Endothelial cell of umbilical vein (primary cell): ENCODE measurements at regions not wholly inside any gene's neighbourhood (a gene's known extent, or its start where the extent isn't known, plus 50 kb on each side); places are given as distances from the start of the nearest gene placed in this dataset.

Source experiments
- BruUV-seq: library from RNA; stranded (reverse); fragments of 400-500 nt; replicated peaks from 2 replicates; lab custom pipeline; 2021; lab: Mats Ljungman, UMichigan
- CTCF ChIA-PET: fragments of 300-600, 350-600 bp; sonication (Branson Sonifier 250); formaldehyde crosslinking; loops from one replicate; lab custom pipeline; 2021; ENCODE audit warnings: antibody characterized with exemption, inconsistent platforms; lab: Charles Lee
- POLR2A ChIA-PET: fragments of 300-600, 350-600 bp; sonication (Branson Sonifier 250); formaldehyde crosslinking; loops from one replicate; lab custom pipeline; 2021; ENCODE audit warnings: antibody characterized with exemption, inconsistent platforms; lab: Charles Lee
- DNase-seq: peaks from one replicate; pipeline ENCODE4 v3.0.0-alpha.2; 2011; ENCODE audit warnings: low read depth, low spot score
- FAIRE-seq: peaks from 2 replicates; lab custom pipeline; 2011; peaks lifted over from hg19 to GRCh38; lab: Jason Lieb, UNC
- H2AFZ ChIP-seq: 2 replicates; pipeline ENCODE4 v1.6.0; 2012; ENCODE audit warnings: low read depth, low read length, control low read depth, inconsistent platforms
- H3K27ac ChIP-seq: 2 replicates; pipeline ENCODE4 v1.5.1; 2011; ENCODE audit warnings: low read depth, mild to moderate bottlenecking, control low read depth, low read length, moderate library complexity; ENCODE audit not compliant: insufficient read depth
- H3K27me3 ChIP-seq, 2 experiments: 2 replicates each; pipeline versions ENCODE4 v1.6.0 to v1.6.1; 2011; ENCODE audit warnings: low read length in 2 of 2, mixed read lengths in 1 of 2; ENCODE audit not compliant: control insufficient read depth in 2 of 2, insufficient read depth in 2 of 2
- H3K36me3 ChIP-seq, 2 experiments: 2 replicates in 1 of 2; 3 replicates in 1 of 2; pipeline ENCODE4 v1.5.1; 2011; ENCODE audit warnings: low read length in 2 of 2, mild to moderate bottlenecking in 1 of 2, moderate library complexity in 1 of 2; ENCODE audit not compliant: control insufficient read depth in 2 of 2, insufficient read depth in 2 of 2; ENCODE audit errors: extremely low read depth in 1 of 2
- H3K4me1 ChIP-seq: 3 replicates; pipeline ENCODE4 v1.5.1; 2011; ENCODE audit warnings: mild to moderate bottlenecking, low read length; ENCODE audit not compliant: control insufficient read depth, insufficient read depth; ENCODE audit errors: extremely low read depth
- H3K4me2 ChIP-seq: 2 replicates; pipeline ENCODE4 v1.6.1; 2011; ENCODE audit warnings: low read length, control low read depth, mixed read lengths; ENCODE audit not compliant: insufficient read depth
- H3K4me3 ChIP-seq, 3 experiments: fragments of 200-600 bp in 1 of 3; sonication (generic), shearing (Covaris generic) in 1 of 3; replicated peaks in 1 of 3; 2 replicates each; pipeline ENCODE4 v1.5.1; 2011 to 2016; ENCODE audit warnings: control low read depth in 3 of 3, low read length in 3 of 3, mild to moderate bottlenecking in 2 of 3, inconsistent platforms in 1 of 3, low read depth in 1 of 3, moderate library complexity in 1 of 3; ENCODE audit not compliant: insufficient read depth in 1 of 3
- H3K79me2 ChIP-seq: 2 replicates; pipeline ENCODE4 v1.6.0; 2012; ENCODE audit warnings: low read length, inconsistent platforms; ENCODE audit not compliant: control insufficient read depth, insufficient read depth
- H3K9ac ChIP-seq: replicated peaks from 2 replicates; pipeline ENCODE3; 2011; ENCODE audit warnings: low read length, control low read depth; ENCODE audit not compliant: insufficient read depth; ENCODE audit errors: extremely low read depth
- H3K9me1 ChIP-seq: replicated peaks from 3 replicates; pipeline ENCODE4 v1.6.0; 2011; ENCODE audit warnings: mild to moderate bottlenecking, low read length; ENCODE audit not compliant: control insufficient read depth, insufficient read depth; ENCODE audit errors: extremely low read depth
- H3K9me3 ChIP-seq: replicated peaks from 2 replicates; pipeline ENCODE4 v1.5.1; 2012; ENCODE audit warnings: low read length, inconsistent platforms; ENCODE audit not compliant: control insufficient read depth, insufficient read depth
- H4K20me1 ChIP-seq: replicated peaks from 2 replicates; pipeline ENCODE3; 2011; ENCODE audit warnings: mild to moderate bottlenecking, low read length; ENCODE audit not compliant: control insufficient read depth, insufficient read depth; ENCODE audit errors: extremely low read depth
- CTCF ChIP-seq, 2 donors: IDR thresholded peaks; 1 replicate in 1 of 2; 2 replicates in 1 of 2; pipeline ENCODE4 v1.5.1; 2011; ENCODE audit warnings: low read length in 2 of 2, mild to moderate bottlenecking in 2 of 2, moderate library complexity in 2 of 2, control low read depth in 1 of 2, inconsistent platforms in 1 of 2, low read depth in 1 of 2; ENCODE audit not compliant: insufficient read depth in 1 of 2; ENCODE audit errors: extremely low read depth in 1 of 2
- EZH2 ChIP-seq: IDR thresholded peaks from 2 replicates; pipeline ENCODE4 v1.6.1; 2012; ENCODE audit warnings: borderline replicate concordance, low read depth, mild to moderate bottlenecking, moderate library complexity, low read length, inconsistent platforms; ENCODE audit not compliant: severe bottlenecking
- FOS ChIP-seq: IDR thresholded peaks from 2 replicates; pipeline ENCODE4 v1.6.1; 2011; ENCODE audit warnings: mild to moderate bottlenecking, low read length, moderate library complexity, borderline replicate concordance; ENCODE audit not compliant: insufficient read depth
- GATA2 ChIP-seq: IDR thresholded peaks from 2 replicates; pipeline ENCODE4 v1.7.0; 2011; ENCODE audit warnings: low read depth, mild to moderate bottlenecking, moderate library complexity, mixed read lengths, low read length; ENCODE audit not compliant: insufficient read length, insufficient read depth
- JUN ChIP-seq: IDR thresholded peaks from 2 replicates; pipeline ENCODE4 v1.6.1; 2011; ENCODE audit warnings: borderline replicate concordance, low read depth; ENCODE audit not compliant: insufficient read length, insufficient read depth
- MAX ChIP-seq: IDR thresholded peaks from 2 replicates; pipeline ENCODE4 v1.6.1; 2011; ENCODE audit not compliant: insufficient read depth, insufficient read length
- MYC ChIP-seq: IDR thresholded peaks from one replicate; pipeline ENCODE4 v1.6.1; 2011; ENCODE audit warnings: mild to moderate bottlenecking, low read depth, low read length
- POLR2A ChIP-seq: IDR thresholded peaks from 2 replicates; pipeline ENCODE4 v1.6.1; 2012; ENCODE audit warnings: low read depth, mild to moderate bottlenecking, control low read depth, low read length
- POLR2AphosphoS5 ChIP-seq: IDR thresholded peaks from 2 replicates; pipeline ENCODE4 v1.6.1; 2012; ENCODE audit warnings: low read depth, mild to moderate bottlenecking, control low read depth, low read length, moderate library complexity; ENCODE audit not compliant: insufficient read depth
- dilution Hi-C: fragments of 300-500 bp; cut with MboI; formaldehyde crosslinking; loops from one replicate; pipeline ENCODE4 v1.15.0; 2019; ENCODE audit warnings: low sequenced_read_pairs; ENCODE audit not compliant: extremely low pct_ligation_motif_present
- intact Hi-C: fragments of 100-400 bp; cut with micrococcal nuclease; formaldehyde crosslinking; loops from one replicate; pipeline ENCODE4 v1.10.0; 2022

- intact Hi-C loops = no loop called here
- Histone ChIP-seq H3K27ac (no peak overlapping the region), H2AFZ (no peak overlapping the region), H3K9me1 (no peaks in the 10 kb centered on the region), H3K9me3 (no peaks in the 10 kb centered on the region), H3K4me1 (no peaks in the 10 kb centered on the region), H4K20me1 (no peaks in the 10 kb centered on the region), H3K4me3 (no peak overlapping the region), H3K9ac (no peak overlapping the region), H3K79me2 (no peaks in the 10 kb centered on the region), H3K4me2 (no peak overlapping the region), H3K27me3 (no peaks in the 10 kb centered on the region), H3K36me3 (no peaks in the 10 kb centered on the region)
- ChIA-PET POLR2A (no interaction called here), CTCF (no interaction called here)
- dilution Hi-C loops = no loop called here
- FAIRE-seq (no peak), DNase-seq (no peak)
- TF ChIP-seq FOS = no peak
- TF ChIP-seq EZH2 = no peak
- no peak for TF ChIP-seq POLR2A
- TF ChIP-seq CTCF (IDR thresholded peaks at IDR 0.05; ENCODE audit: extremely low read depth in 1 of 2, insufficient read depth in 1 of 2, low read depth in 1 of 2, low read length in 2 of 2) = no peak
- no peak for TF ChIP-seq JUN
- TF ChIP-seq MAX = no peak
- no peak for TF ChIP-seq POLR2AphosphoS5
- no peak for TF ChIP-seq MYC
- no peak for TF ChIP-seq GATA2
- BruUV-seq = no TSS peak
Observed at GRCh38 chr13:109622006-109622405, 164.4 kb downstream of the IRS2 start.
